B cell (primary cell): ENCODE measurements at regions not wholly inside any gene's neighbourhood (a gene's known extent, or its start where the extent isn't known, plus 50 kb on each side); places are given as distances from the start of the nearest gene placed in this dataset.

ENCODE experiments used
- CTCF ChIP-seq: fragments of 200-600 bp; IDR thresholded peaks from one replicate; pipeline ENCODE4 v1.8.0; 2022; ENCODE audit warnings: antibody characterized with exemption, mild to moderate bottlenecking
- EZH2 ChIP-seq: IDR thresholded peaks from 2 replicates; pipeline ENCODE4 v1.6.1; 2012; ENCODE audit warnings: borderline replicate concordance, low read depth, mild to moderate bottlenecking, moderate library complexity, low read length; ENCODE audit not compliant: insufficient read depth, poor library complexity, severe bottlenecking

GRCh38 chr18:56028514-56028913 is 440.5 kb upstream of the TCF4 start:
- TF ChIP-seq CTCF (no peak), EZH2 (no peak)
